Erythroblast (primary cell): ENCODE measurements at regions not wholly inside any gene's neighbourhood (a gene's known extent, or its start where the extent isn't known, plus 50 kb on each side); places are given as distances from the start of the nearest gene placed in this dataset.

Experiments used
- DNase-seq, 2 experiments: peaks; one replicate each; lab custom pipeline; 2025; lab: John Stamatoyannopoulos, UW
- GATA1 ChIP-seq: IDR thresholded peaks from 2 replicates; pipeline ENCODE4 v1.6.1; 2011; ENCODE audit warnings: low read depth, mild to moderate bottlenecking, control low read depth, low read length, moderate library complexity
- POLR2A ChIP-seq: IDR thresholded peaks from 2 replicates; pipeline ENCODE4 v1.6.1; 2011; ENCODE audit warnings: mild to moderate bottlenecking, low read length

DNA sequence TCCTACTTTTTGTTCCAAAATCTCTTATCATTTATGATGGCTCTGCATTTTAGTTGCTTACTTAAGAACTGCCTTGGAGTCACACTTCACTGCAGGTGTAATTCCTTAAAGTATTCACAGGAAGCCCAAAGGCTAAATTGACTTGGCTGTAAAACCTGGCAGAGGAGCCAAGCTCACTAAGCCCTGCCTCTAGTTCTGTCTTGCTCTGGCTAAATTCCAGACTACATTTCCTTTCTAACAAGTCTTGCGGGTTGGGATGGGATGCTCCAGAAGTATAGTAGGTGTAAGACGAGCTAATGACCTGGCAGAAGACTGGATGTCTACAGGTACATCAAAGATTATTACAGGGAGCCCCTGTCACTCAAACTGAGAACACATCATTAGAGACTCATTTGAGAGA, 924.0 kb upstream of the INTU start:
- no peak for DNase-seq
- TF ChIP-seq POLR2A (no peak), GATA1 (no peak)

GRCh38 chr4:126710935-126711334, 921.8 kb upstream of the INTU start:
- TF ChIP-seq GATA1 (no peak), POLR2A (no peak)
- no peak for DNase-seq

DNA sequence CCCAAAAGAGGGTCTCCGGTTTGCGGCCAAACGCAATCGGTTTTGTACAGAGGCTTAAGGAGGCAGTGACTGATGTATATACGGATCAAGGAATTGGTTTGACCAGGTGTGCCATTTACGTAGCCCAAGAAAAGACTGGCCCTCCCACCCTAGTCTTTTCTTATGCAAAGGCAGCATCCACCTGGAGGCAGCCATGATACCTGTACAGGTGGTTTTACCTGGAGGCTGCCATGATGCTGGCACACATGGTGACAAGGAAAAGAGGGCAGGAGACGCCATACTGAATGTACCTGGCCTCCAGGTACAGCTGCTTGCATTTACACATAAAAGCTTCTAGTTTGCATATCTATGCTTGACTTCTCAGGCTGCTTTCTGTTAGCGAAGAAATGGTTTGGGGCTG, 917.7 kb upstream of the INTU start:
- TF ChIP-seq GATA1: no peak
- no peak for TF ChIP-seq POLR2A

GRCh38 chr4:126715681-126716080, 917.1 kb upstream of the INTU start:
- TF ChIP-seq POLR2A (no peak), GATA1 (no peak)
- DNase-seq: no peak

More for the DNA sequence above, 917.7 kb upstream of the INTU start:
- no peak for DNase-seq

DNA sequence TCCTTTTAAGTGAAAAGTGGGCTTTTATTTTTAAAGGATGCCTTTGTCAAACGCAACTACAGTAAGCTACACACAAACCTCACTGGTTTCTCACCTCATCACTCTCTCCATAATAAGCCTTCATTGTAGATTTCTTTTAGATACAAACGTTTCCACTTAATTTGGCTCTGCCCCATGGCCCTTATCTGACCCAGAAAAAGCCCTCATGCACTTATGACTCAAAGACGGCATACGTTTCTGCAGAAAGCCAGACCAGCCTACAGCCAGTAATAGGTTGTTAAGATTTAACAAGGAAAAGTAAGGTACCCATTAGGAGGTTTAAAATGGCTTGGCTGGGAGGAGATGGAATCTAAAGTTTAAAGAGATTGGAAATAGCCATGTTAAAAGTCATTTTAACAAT, 914.6 kb upstream of the INTU start:
- no peak for DNase-seq
- TF ChIP-seq POLR2A (no peak), GATA1 (no peak)

GRCh38 chr4:126719852-126720251, 912.9 kb upstream of the INTU start:
- TF ChIP-seq POLR2A (no peak), GATA1 (no peak)
- no peak for DNase-seq

DNA sequence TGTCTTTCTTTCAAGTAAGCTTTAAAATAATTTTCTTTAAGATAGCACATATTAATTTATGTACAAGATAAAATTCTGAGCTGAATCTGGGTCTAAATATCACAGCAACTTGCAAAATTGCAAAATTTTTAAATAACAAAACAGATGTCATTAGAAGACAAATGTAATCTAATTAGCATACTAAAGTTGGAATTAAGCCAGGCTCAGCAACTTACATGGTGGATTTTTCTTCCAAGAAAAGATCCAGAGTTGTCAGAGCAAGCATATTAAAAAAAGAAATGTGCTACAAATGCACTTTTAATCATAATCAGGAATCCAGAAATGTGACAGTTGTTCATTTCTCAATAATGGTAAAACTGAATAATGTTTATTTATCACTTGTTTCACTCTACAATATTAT, 906.9 kb upstream of the INTU start:
- DNase-seq: no peak
- no peak for TF ChIP-seq POLR2A
- TF ChIP-seq GATA1: no peak

GRCh38 chr4:126727461-126727860, 905.3 kb upstream of the INTU start:
- DNase-seq: no peak
- TF ChIP-seq POLR2A (no peak), GATA1 (no peak)

GRCh38 chr4:126731062-126731461, 901.7 kb upstream of the INTU start:
- no peak for DNase-seq
- TF ChIP-seq POLR2A (no peak), GATA1 (no peak)

DNA sequence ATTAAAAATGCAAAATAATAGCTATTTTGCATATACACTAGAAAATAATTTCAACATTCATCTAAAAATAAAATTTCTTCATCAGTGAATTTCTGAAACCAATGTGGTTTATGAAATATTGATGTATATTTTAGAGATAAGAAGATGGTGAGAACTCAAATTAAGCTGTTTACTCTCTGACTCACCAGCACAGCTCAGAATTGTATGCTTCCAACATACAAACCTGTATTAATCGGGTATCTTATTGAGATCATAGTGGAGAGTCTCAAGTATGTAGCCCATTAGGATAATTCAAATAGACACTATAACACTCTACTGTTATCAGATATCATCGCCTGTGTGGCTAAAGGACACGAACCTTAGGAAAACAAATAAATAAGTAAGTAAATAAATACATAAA, 899.5 kb upstream of the INTU start:
- TF ChIP-seq POLR2A: no peak
- no peak for TF ChIP-seq GATA1
- no peak for DNase-seq

DNA sequence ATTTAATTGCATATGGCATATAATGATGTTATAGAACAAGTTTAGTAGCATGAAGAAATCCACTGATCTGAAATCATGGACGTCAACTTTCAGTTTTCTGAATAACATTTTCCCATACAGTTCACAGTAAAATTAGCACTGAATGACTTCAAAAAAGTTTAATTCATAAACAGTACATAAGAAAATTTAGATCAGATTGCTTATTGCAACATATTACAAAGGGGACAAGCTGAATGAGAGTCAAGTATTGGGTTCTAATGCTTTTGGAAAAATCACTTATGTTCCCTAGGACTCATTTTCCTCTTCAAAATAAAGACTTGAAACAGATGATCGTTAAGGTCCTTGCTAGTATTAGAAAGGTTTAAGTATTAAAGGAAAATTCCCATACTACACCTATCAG, 898.3 kb upstream of the INTU start:
- no peak for DNase-seq
- TF ChIP-seq POLR2A (no peak), GATA1 (no peak)

GRCh38 chr4:126735294-126736132, 897.2 kb upstream of the INTU start:
- DNase-seq: no peak
- TF ChIP-seq POLR2A: no peak
- no peak for TF ChIP-seq GATA1

GRCh38 chr4:126736133-126736518, 896.6 kb upstream of the INTU start:
- DNase-seq: no peak
- TF ChIP-seq POLR2A: no peak
- TF ChIP-seq GATA1: no peak

- no peak for DNase-seq
- TF ChIP-seq POLR2A (no peak), GATA1 (no peak)
Observed at GRCh38 chr4:126737899-126738526, 894.7 kb upstream of the INTU start.

DNA sequence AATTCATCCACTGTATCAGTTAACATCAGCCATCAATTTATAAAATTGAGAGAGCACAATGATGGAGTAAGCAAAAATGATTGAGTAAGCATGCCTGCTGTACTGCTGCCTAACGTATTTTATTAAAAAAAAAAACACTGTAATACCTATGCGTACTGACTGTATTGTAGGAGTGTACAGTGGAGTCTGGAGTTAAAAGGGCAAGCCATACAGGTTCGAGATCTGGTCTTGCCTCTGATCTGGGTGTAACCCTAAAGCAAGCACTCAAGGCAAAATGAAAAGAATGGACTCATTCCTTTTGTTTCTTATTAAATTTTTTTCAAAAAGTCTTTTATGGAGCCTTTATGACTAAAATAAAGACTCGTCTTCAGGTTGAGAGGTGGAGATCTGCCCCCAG, 894.2 kb upstream of the INTU start:
- TF ChIP-seq POLR2A (no peak), GATA1 (no peak)
- DNase-seq: no peak

- TF ChIP-seq GATA1: no peak
- TF ChIP-seq POLR2A: no peak
- no peak for DNase-seq
Observed at GRCh38 chr4:126738926-126739325, 893.8 kb upstream of the INTU start.

DNA sequence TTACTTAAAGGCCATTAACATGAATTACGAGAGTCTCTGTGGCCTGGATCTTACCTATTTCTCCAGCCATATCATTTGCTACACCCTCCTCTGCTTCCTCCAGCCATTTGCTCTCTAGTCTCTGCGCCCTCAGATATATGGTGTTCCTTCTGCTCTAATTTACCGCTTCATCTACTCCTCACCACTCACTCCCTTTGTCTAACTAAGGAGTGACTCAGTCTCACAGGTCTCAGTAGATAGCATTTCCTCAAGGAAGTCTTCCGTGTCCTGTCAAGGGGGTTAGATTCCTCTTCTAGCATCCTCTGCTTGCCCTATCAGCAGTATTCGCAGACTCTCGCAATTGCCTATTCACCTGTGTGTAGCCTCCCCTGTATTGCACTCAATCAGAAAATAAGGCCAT, 892.1 kb upstream of the INTU start:
- TF ChIP-seq GATA1: no peak
- no peak for TF ChIP-seq POLR2A
- no peak for DNase-seq
